OCI-LY7 (cell line): ENCODE measurements at regions not wholly inside any gene's neighbourhood (a gene's known extent, or its start where the extent isn't known, plus 50 kb on each side); places are given as distances from the start of the nearest gene placed in this dataset.

Experiments
- BruUV-seq: library from RNA; stranded (reverse); fragments of 400-500 nt; replicated peaks from 2 replicates; lab custom pipeline; 2021; lab: Mats Ljungman, UMichigan
- CTCF ChIA-PET: fragments of 300-600 bp; sonication (Branson Sonifier 250); formaldehyde crosslinking; loops from one replicate; lab custom pipeline; 2022; ENCODE audit warnings: antibody characterized with exemption; ENCODE audit not compliant: unreplicated experiment; lab: Charles Lee
- POLR2A ChIA-PET: fragments of 300-600 bp; sonication (Branson Sonifier 250); formaldehyde crosslinking; loops from one replicate; lab custom pipeline; 2022; ENCODE audit warnings: antibody characterized with exemption; lab: Charles Lee
- DNase-seq: peaks from one replicate; pipeline ENCODE4 v3.0.0-alpha.2; 2015; ENCODE audit warnings: low spot score
- H2AFZ ChIP-seq: fragments of 200-600 bp; sonication (generic), shearing (Covaris generic); 2 replicates; pipeline ENCODE4 v1.6.1; 2014; ENCODE audit warnings: mild to moderate bottlenecking, antibody characterized with exemption, low read length, moderate library complexity
- H3K27ac ChIP-seq: fragments of 200-600 bp; sonication (generic); 2 replicates; pipeline ENCODE4 v1.5.1; 2014; ENCODE audit warnings: mixed run types, low read depth, mild to moderate bottlenecking, moderate library complexity, low read length, inconsistent platforms; ENCODE audit not compliant: poor library complexity, severe bottlenecking
- H3K36me3 ChIP-seq: fragments of 200-600 bp; sonication (generic); 2 replicates; pipeline ENCODE4 v1.6.1; 2014; ENCODE audit warnings: mild to moderate bottlenecking, antibody characterized with exemption, low read length, moderate library complexity, mixed read lengths; ENCODE audit not compliant: insufficient read depth
- H3K4me1 ChIP-seq: fragments of 200-600 bp; sonication (generic); 2 replicates; pipeline ENCODE4 v1.5.1; 2014; ENCODE audit warnings: mild to moderate bottlenecking, low read length; ENCODE audit not compliant: insufficient read depth, poor library complexity, severe bottlenecking
- H3K4me2 ChIP-seq: fragments of 200-600 bp; sonication (generic); 2 replicates; pipeline ENCODE4 v1.6.1; 2014; ENCODE audit warnings: mild to moderate bottlenecking, low read length
- H3K4me3 ChIP-seq: fragments of 200-600 bp; sonication (generic); 2 replicates; pipeline ENCODE4 v1.5.1; 2014; ENCODE audit warnings: mild to moderate bottlenecking, low read depth, low read length; ENCODE audit not compliant: poor library complexity, severe bottlenecking
- H3K79me2 ChIP-seq: fragments of 200-600 bp; sonication (generic); 2 replicates; pipeline ENCODE4 v1.6.1; 2016; ENCODE audit warnings: low read depth, mild to moderate bottlenecking, low read length, moderate library complexity, mixed read lengths; ENCODE audit not compliant: insufficient read depth
- H3K9me2 ChIP-seq: fragments of 200-600 bp; sonication (generic); 2 replicates; pipeline ENCODE4 v1.6.1; 2016; ENCODE audit warnings: mild to moderate bottlenecking, low read length, mixed read lengths; ENCODE audit not compliant: insufficient read depth
- H3K9me3 ChIP-seq: fragments of 200-600 bp; sonication (generic); 2 replicates; pipeline ENCODE4 v1.6.1; 2014; ENCODE audit warnings: mild to moderate bottlenecking, mixed run types, low read length, mixed read lengths
- H4K20me1 ChIP-seq: fragments of 200-600 bp; sonication (generic); 2 replicates; pipeline ENCODE4 v1.6.1; 2014; ENCODE audit warnings: mild to moderate bottlenecking, antibody characterized with exemption, low read length, moderate library complexity, mixed read lengths; ENCODE audit not compliant: insufficient read depth
- EZH2phosphoT487 ChIP-seq: fragments of 200-600 bp; sonication (generic); IDR thresholded peaks from 2 replicates; pipeline ENCODE4 v1.6.1; 2018; ENCODE audit warnings: low read depth, borderline replicate concordance, mild to moderate bottlenecking, mixed run types, antibody characterized with exemption, low read length, moderate library complexity, mixed read lengths
- intact Hi-C: fragments of 100-400 bp; cut with micrococcal nuclease; formaldehyde crosslinking; loops from one replicate; pipeline ENCODE4 v1.10.0; 2022; ENCODE audit not compliant: unreplicated experiment
- TF ChIP-seq, protein P1 (sequence below): fragments of 200-600 bp; sonication (generic); conservative IDR thresholded peaks from 2 replicates; pipeline ENCODE4 v1.5.1; 2014; ENCODE audit warnings: mild to moderate bottlenecking, antibody characterized with exemption, low read length, moderate library complexity, mixed read lengths

- H3K4me3 ChIP-seq = no peak overlapping the region
These were observed 190.6 kb upstream of the TCF21 start for GRCh38 chr6:133698272-133698671.

DNA sequence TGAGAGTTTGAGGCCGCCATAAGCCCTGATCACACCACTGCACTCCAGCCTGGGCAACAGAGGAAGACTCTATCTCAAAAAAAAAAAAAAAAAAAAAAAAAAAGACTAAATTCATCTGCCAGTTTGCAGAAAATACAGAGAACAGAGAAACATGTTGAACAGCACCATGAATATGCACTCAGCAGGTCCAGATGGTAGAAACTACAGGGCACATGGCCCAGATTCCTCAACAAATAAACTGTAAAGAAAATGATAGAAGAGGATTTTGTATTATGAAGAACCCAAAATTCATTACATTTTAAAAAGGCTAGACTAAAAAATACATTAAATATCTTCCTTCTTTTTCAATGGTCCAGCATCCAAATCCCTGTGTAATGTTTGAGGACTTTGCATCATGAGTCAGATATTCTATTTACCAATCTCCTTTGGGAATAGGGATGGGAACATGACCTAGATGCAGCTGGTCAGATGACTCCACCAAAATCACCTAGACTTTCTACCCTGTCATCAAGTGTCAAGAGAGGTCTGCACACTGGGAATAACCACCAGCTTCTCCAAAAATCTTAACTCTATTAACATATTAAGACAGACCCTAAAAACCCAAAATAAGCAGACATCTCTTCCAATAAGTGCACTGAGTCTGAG is 189.1 kb upstream of the TCF21 start:
- intact Hi-C loops = no loop called here
- no peaks in the 10 kb centered on the region for H3K4me1 ChIP-seq
- no peaks in the 10 kb centered on the region for H3K36me3 ChIP-seq
- no peak overlapping the region for H3K27ac ChIP-seq
- TF ChIP-seq EZH2phosphoT487 = no peak
- TF ChIP-seq, protein P1, sequence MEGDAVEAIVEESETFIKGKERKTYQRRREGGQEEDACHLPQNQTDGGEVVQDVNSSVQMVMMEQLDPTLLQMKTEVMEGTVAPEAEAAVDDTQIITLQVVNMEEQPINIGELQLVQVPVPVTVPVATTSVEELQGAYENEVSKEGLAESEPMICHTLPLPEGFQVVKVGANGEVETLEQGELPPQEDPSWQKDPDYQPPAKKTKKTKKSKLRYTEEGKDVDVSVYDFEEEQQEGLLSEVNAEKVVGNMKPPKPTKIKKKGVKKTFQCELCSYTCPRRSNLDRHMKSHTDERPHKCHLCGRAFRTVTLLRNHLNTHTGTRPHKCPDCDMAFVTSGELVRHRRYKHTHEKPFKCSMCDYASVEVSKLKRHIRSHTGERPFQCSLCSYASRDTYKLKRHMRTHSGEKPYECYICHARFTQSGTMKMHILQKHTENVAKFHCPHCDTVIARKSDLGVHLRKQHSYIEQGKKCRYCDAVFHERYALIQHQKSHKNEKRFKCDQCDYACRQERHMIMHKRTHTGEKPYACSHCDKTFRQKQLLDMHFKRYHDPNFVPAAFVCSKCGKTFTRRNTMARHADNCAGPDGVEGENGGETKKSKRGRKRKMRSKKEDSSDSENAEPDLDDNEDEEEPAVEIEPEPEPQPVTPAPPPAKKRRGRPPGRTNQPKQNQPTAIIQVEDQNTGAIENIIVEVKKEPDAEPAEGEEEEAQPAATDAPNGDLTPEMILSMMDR = no peak
- CTCF ChIA-PET = no interaction called here
- H3K4me2 ChIP-seq = no peak overlapping the region
- H2AFZ ChIP-seq = no peak overlapping the region
- H3K4me3 ChIP-seq = no peak overlapping the region
- POLR2A ChIA-PET = interaction anchor here (0.6 kb wide), 1 partner anchor 482 kb away, joined by 3 read pairs; no protein-coding TSS in a partner anchor
- H3K9me3 ChIP-seq = no peaks in the 10 kb centered on the region
- no peaks in the 10 kb centered on the region for H4K20me1 ChIP-seq
- H3K9me2 ChIP-seq = 0 out of 2 replicates have a peak, but pooled peaks cover under 1% of the 10 kb centered on the region
- BruUV-seq = no TSS peak
- no peak for DNase-seq
- no peaks in the 10 kb centered on the region for H3K79me2 ChIP-seq

More at GRCh38 chr6:133698272-133698671, 190.6 kb upstream of the TCF21 start:
- no peak overlapping the region for H3K4me2 ChIP-seq
- 0 out of 2 replicates have a peak, but pooled peaks cover 6% of the 10 kb centered on the region for H3K9me2 ChIP-seq
- intact Hi-C loops = no loop called here
- no peak for TF ChIP-seq EZH2phosphoT487
- TF ChIP-seq, protein P1 = no peak
- no TSS peak for BruUV-seq
- no peak overlapping the region for H2AFZ ChIP-seq
- DNase-seq = no peak
- no peaks in the 10 kb centered on the region for H3K4me1 ChIP-seq
- ChIA-PET CTCF (no interaction called here), POLR2A (no interaction called here)
- H3K79me2 ChIP-seq = no peaks in the 10 kb centered on the region
- no peaks in the 10 kb centered on the region for H4K20me1 ChIP-seq
- no peaks in the 10 kb centered on the region for H3K9me3 ChIP-seq
- H3K36me3 ChIP-seq = no peaks in the 10 kb centered on the region
- no peak overlapping the region for H3K27ac ChIP-seq

DNA sequence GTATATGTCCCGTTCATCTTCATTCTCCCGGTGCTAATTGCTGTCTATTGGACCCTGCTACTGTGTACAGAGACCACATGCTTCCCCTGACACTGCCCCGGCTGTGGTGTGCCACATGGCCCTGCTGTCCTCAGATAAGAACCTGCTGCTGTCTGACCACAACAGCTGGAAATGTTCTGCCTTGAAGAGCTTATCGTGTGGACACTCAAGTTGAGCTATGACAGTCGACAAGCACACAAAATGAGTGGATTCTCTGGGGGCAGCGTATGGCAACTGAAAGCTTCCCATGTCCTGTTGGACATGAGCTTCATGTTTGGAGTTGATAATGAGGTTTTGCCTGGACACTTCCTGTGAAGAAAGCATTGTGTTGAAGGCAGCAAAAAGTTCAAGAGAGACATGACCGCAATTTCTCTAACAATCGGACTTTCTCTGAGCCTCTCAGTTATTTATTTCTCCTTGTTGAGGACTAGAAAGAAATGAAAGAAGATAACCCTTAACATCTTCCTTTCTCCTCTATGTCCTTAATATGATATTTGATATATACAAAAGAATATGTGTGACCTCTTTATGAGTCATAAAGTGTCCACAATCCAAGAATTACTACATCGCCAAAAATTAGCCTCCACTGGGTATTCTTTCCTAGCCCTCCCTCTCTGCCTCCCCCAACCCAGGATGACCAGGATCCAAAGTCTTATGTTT is 187.1 kb upstream of the TCF21 start:
- intact Hi-C loops = no loop called here
- no peak overlapping the region for H3K4me2 ChIP-seq
- H3K79me2 ChIP-seq = no peaks in the 10 kb centered on the region
- no peak overlapping the region for H3K27ac ChIP-seq
- no peaks in the 10 kb centered on the region for H4K20me1 ChIP-seq
- H3K36me3 ChIP-seq = no peaks in the 10 kb centered on the region
- DNase-seq = no peak
- TF ChIP-seq, protein P1 = no peak
- no peak for TF ChIP-seq EZH2phosphoT487
- BruUV-seq = no TSS peak
- H3K9me2 ChIP-seq = no peaks in the 10 kb centered on the region
- CTCF ChIA-PET = no interaction called here
- POLR2A ChIA-PET = no interaction called here
- no peak overlapping the region for H2AFZ ChIP-seq
- no peaks in the 10 kb centered on the region for H3K4me1 ChIP-seq
- H3K4me3 ChIP-seq = no peak overlapping the region
- H3K9me3 ChIP-seq = no peaks in the 10 kb centered on the region
